ENCODE measurements at regions not wholly inside any gene's neighbourhood (a gene's known extent, or its start where the extent isn't known, plus 50 kb on each side); places are given as distances from the start of the nearest gene placed in this dataset.
"Not testable (repeated sequence)": the region's sequence is repeated elsewhere in the genome, so short reads cannot be mapped to it uniquely, and the experiment has no call there.

GRCh38 chr3:15993660-15994059 lies 180.8 kb upstream of the GALNT15 start:
- not testable (repeated sequence) for DNase-seq

GRCh38 chr3:15996496-15996895 lies 178.0 kb upstream of the GALNT15 start:
- DNase-seq, result not testable (repeated sequence)

GRCh38 chr3:15997274-15997943 lies 177.1 kb upstream of the GALNT15 start:
- DNase-seq, result no peak

GRCh38 chr3:15998911-15999310 lies 175.6 kb upstream of the GALNT15 start:
- DNase-seq, result no peak

- DNase-seq, result no peak
These were observed 169.7 kb upstream of the GALNT15 start for GRCh38 chr3:16004812-16005211.

- DNase-seq, result no peak
These were observed 163.1 kb upstream of the GALNT15 start for GRCh38 chr3:16011376-16011775.

- DNase-seq, result no peak
These were observed 162.4 kb upstream of the GALNT15 start for GRCh38 chr3:16012086-16012485.

- no peak for DNase-seq
These were observed 160.9 kb upstream of the GALNT15 start for GRCh38 chr3:16013568-16013967.

- not testable (repeated sequence) for DNase-seq
These were observed 152.7 kb upstream of the GALNT15 start for GRCh38 chr3:16021801-16022200.

GRCh38 chr3:16023881-16024280 lies 150.6 kb upstream of the GALNT15 start:
- not testable (repeated sequence) for DNase-seq

GRCh38 chr3:16024548-16024947 lies 149.9 kb upstream of the GALNT15 start:
- DNase-seq, result no peak

- DNase-seq, result no peak
These were observed 147.7 kb upstream of the GALNT15 start for GRCh38 chr3:16026753-16027152.

GRCh38 chr3:16028604-16029003 lies 145.9 kb upstream of the GALNT15 start:
- no peak for DNase-seq

GRCh38 chr3:16030342-16030741 lies 144.1 kb upstream of the GALNT15 start:
- no peak for DNase-seq

GRCh38 chr3:16031434-16031833 lies 143.0 kb upstream of the GALNT15 start:
- DNase-seq, result no peak

- no peak for DNase-seq
These were observed 140.4 kb upstream of the GALNT15 start for GRCh38 chr3:16033889-16034687.

- DNase-seq, result no peak
These were observed 133.5 kb upstream of the GALNT15 start for GRCh38 chr3:16040991-16041390.

GRCh38 chr3:16048435-16049318 lies 125.8 kb upstream of the GALNT15 start:
- DNase-seq, result no peak

GRCh38 chr3:16050641-16051467 lies 123.6 kb upstream of the GALNT15 start:
- DNase-seq, result no peak

- no peak for DNase-seq
These were observed 122.8 kb upstream of the GALNT15 start for GRCh38 chr3:16051691-16052090.

- no peak for DNase-seq
These were observed 121.5 kb upstream of the GALNT15 start for GRCh38 chr3:16052964-16053363.

GRCh38 chr3:16053794-16054193 lies 120.7 kb upstream of the GALNT15 start:
- no peak for DNase-seq

Measured in activated CD4-positive, CD25-positive, alpha-beta regulatory T cell treated with anti-CD3 and anti-CD28 coated beads, Interleukin-2, amount 50 U/mL, for 72 hours (primary cell).